ENCODE measurements at regions not wholly inside any gene's neighbourhood (a gene's known extent, or its start where the extent isn't known, plus 50 kb on each side); places are given as distances from the start of the nearest gene placed in this dataset.

DNA sequence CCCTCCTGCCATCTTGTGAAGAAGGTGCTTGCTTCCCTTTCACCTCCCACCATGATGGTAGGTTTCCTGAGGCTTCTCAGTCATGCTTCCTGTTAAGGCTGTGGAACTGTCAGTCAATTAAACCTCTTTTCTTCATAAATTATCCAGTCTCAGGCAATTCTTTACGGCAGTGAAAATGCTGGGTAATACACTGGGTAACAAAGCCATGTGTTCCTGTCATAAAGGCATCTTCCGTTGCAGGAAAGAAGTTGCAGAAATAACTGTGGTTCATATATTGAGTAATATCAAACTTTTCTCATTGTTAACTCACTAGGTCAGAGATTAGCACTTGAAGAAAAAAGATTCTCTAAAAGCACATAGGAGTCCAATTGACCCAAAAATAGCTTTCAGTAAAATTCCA, 163.9 kb upstream of the HNMT start:
- Histone ChIP-seq H3K27ac (ENCODE audit: low read depth, low read length, poor library complexity, severe bottlenecking) (no peak overlapping the region), H3K27me3 (ENCODE audit: insufficient read depth, low read length) (no peaks in the 10 kb centered on the region), H4K20me1 (ENCODE audit: insufficient read depth, low read length) (no peaks in the 10 kb centered on the region), H3K79me2 (ENCODE audit: insufficient read depth, low read length) (no peaks in the 10 kb centered on the region), H3K4me2 (ENCODE audit: low read length) (no peak overlapping the region), H3K9ac (ENCODE audit: low read length) (no peak overlapping the region), H2AFZ (ENCODE audit: low read length) (no peak overlapping the region), H3K36me3 (ENCODE audit: insufficient read depth, low read length) (no peaks in the 10 kb centered on the region), H3K4me1 (ENCODE audit: insufficient read depth, low read length, severe bottlenecking) (no peaks in the 10 kb centered on the region), H3F3A (ENCODE audit: insufficient read depth, low read length) (no peaks in the 10 kb centered on the region), H3K9me2 (ENCODE audit: low read depth, low read length) (no peaks in the 10 kb centered on the region), H3K4me3 (ENCODE audit: low read depth, low read length, poor library complexity, severe bottlenecking) (no peak overlapping the region), H3K9me3 (ENCODE audit: low read length) (no peaks in the 10 kb centered on the region)
- TF ChIP-seq, protein P1, sequence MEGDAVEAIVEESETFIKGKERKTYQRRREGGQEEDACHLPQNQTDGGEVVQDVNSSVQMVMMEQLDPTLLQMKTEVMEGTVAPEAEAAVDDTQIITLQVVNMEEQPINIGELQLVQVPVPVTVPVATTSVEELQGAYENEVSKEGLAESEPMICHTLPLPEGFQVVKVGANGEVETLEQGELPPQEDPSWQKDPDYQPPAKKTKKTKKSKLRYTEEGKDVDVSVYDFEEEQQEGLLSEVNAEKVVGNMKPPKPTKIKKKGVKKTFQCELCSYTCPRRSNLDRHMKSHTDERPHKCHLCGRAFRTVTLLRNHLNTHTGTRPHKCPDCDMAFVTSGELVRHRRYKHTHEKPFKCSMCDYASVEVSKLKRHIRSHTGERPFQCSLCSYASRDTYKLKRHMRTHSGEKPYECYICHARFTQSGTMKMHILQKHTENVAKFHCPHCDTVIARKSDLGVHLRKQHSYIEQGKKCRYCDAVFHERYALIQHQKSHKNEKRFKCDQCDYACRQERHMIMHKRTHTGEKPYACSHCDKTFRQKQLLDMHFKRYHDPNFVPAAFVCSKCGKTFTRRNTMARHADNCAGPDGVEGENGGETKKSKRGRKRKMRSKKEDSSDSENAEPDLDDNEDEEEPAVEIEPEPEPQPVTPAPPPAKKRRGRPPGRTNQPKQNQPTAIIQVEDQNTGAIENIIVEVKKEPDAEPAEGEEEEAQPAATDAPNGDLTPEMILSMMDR (IDR thresholded peaks at IDR 0.05; ENCODE audit: low read length): no peak
- TF ChIP-seq EZH2 (IDR thresholded peaks at IDR 0.05; ENCODE audit: borderline replicate concordance, low read length): no peak

DNA sequence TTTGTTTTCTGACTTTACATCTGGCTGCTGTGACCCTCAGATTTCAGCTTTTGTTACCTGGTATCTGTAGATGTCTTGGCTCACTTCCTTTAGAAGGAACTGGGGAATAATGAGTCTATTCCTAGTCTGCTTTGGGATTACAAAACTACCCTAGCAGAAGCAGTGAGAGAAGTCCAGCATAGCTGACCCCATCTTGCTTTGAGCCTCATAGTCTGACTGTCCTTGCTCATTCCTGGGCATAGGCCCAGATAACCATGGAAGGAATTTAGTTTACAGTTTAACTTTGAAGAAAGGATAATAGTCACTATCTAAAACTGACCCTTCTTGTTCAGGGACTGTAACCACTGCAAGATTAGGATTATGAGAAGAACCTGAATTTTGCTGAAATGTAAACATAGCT, 163.0 kb upstream of the HNMT start:
- H3K27me3 ChIP-seq (ENCODE audit: insufficient read depth, low read length): no peaks in the 10 kb centered on the region
- H3K9me3 ChIP-seq (ENCODE audit: low read length): no peaks in the 10 kb centered on the region
- no peaks in the 10 kb centered on the region for H3K4me1 ChIP-seq (ENCODE audit: insufficient read depth, low read length, severe bottlenecking)
- TF ChIP-seq EZH2 (IDR thresholded peaks at IDR 0.05; ENCODE audit: borderline replicate concordance, low read length): no peak
- TF ChIP-seq, protein P1 (IDR thresholded peaks at IDR 0.05; ENCODE audit: low read length): no peak
- H3K4me3 ChIP-seq (ENCODE audit: low read depth, low read length, poor library complexity, severe bottlenecking): no peak overlapping the region
- H3K36me3 ChIP-seq (ENCODE audit: insufficient read depth, low read length): no peaks in the 10 kb centered on the region
- no peak overlapping the region for H3K9ac ChIP-seq (ENCODE audit: low read length)
- no peaks in the 10 kb centered on the region for H4K20me1 ChIP-seq (ENCODE audit: insufficient read depth, low read length)
- no peak overlapping the region for H2AFZ ChIP-seq (ENCODE audit: low read length)
- no peaks in the 10 kb centered on the region for H3K9me2 ChIP-seq (ENCODE audit: low read depth, low read length)
- H3K79me2 ChIP-seq (ENCODE audit: insufficient read depth, low read length): no peaks in the 10 kb centered on the region
- no peak overlapping the region for H3K27ac ChIP-seq (ENCODE audit: low read depth, low read length, poor library complexity, severe bottlenecking)
- no peak overlapping the region for H3K4me2 ChIP-seq (ENCODE audit: low read length)
- H3F3A ChIP-seq (ENCODE audit: insufficient read depth, low read length): no peaks in the 10 kb centered on the region

DNA sequence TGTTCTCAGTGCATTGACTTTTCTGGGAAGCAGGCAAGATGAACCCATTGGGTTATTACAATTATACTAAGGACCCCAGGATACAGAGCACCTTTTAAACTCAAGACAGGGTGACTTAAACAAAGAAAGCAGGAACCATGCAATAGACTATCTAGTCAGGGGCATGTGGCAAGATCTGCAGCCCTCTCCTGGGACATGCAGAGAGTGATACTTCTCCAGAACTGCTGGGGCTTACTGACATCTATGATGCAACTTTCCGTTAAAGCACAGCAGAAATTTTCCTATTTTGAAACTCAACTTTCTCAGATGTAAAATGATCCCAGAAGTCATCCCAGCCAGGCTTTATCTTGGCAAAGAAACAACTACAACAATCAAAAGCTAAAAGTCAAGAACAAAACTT, 162.2 kb upstream of the HNMT start:
- Histone ChIP-seq H3K27ac (ENCODE audit: low read depth, low read length, poor library complexity, severe bottlenecking) (no peak overlapping the region), H3K4me3 (ENCODE audit: low read depth, low read length, poor library complexity, severe bottlenecking) (no peak overlapping the region), H3K9ac (ENCODE audit: low read length) (no peak overlapping the region), H3K4me1 (ENCODE audit: insufficient read depth, low read length, severe bottlenecking) (no peaks in the 10 kb centered on the region), H3K9me2 (ENCODE audit: low read depth, low read length) (no peaks in the 10 kb centered on the region), H3K4me2 (ENCODE audit: low read length) (no peak overlapping the region), H2AFZ (ENCODE audit: low read length) (no peak overlapping the region), H3F3A (ENCODE audit: insufficient read depth, low read length) (no peaks in the 10 kb centered on the region), H3K36me3 (ENCODE audit: insufficient read depth, low read length) (no peaks in the 10 kb centered on the region), H3K79me2 (ENCODE audit: insufficient read depth, low read length) (no peaks in the 10 kb centered on the region), H3K27me3 (ENCODE audit: insufficient read depth, low read length) (no peaks in the 10 kb centered on the region), H3K9me3 (ENCODE audit: low read length) (no peaks in the 10 kb centered on the region), H4K20me1 (ENCODE audit: insufficient read depth, low read length) (no peaks in the 10 kb centered on the region)
- TF ChIP-seq, protein P1 (IDR thresholded peaks at IDR 0.05; ENCODE audit: low read length): no peak
- no peak for TF ChIP-seq EZH2 (IDR thresholded peaks at IDR 0.05; ENCODE audit: borderline replicate concordance, low read length)

All from OCI-LY1 (cell line).